SK-N-MC (cell line): ENCODE measurements at regions not wholly inside any gene's neighbourhood (a gene's known extent, or its start where the extent isn't known, plus 50 kb on each side); places are given as distances from the start of the nearest gene placed in this dataset.

Source experiments
- EZH2 ChIP-seq: fragments of 200-600 bp; sonication (generic); IDR thresholded peaks from one replicate; pipeline ENCODE4 v1.6.1; 2017; ENCODE audit warnings: antibody characterized with exemption
- POLR2AphosphoS5 ChIP-seq: IDR thresholded peaks from 2 replicates; pipeline ENCODE4 v1.6.1; 2012; ENCODE audit warnings: mild to moderate bottlenecking, low read depth, low read length, borderline replicate concordance

GRCh38 chr15:83379579-83379959 lies 67.6 kb upstream of the SH3GL3 start:
- TF ChIP-seq EZH2 (no peak), POLR2AphosphoS5 (no peak)
